ENCODE measurements at regions not wholly inside any gene's neighbourhood (a gene's known extent, or its start where the extent isn't known, plus 50 kb on each side); places are given as distances from the start of the nearest gene placed in this dataset.

DNA sequence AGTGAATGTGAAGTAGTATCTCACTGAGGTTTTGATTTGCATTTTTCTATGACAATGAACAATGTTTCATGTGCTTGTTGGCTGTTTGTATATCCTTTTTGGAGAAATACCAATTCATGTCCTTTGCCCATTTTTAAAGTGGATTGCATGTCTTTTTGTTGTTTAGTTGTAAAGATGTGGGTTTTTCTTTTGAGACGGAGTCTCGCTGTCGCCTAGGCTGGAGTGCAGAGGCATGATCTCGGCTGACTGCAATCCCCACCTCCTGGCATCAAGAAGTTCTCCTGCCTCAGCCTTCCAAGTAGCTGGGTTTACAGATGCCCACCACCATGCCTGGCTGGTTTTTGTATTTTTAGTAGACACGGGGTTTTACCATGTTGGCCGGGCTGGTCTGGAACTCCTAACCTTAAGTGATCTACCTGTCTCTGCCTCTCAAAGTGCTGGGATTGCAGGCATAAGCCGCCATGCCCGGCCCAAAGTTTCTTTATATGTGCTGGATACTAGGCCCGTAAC is 236.7 kb downstream of the MYCN start:
- ChIA-PET CTCF (no interaction called here), POLR2A (no interaction called here)
- Histone ChIP-seq H3K4me1 (ENCODE audit: control insufficient read depth in 2 of 2, insufficient read depth in 2 of 2, low read length in 2 of 2) (no peaks in the 10 kb centered on the region), H3K27me3 (replicated peaks in 1 of 4; ENCODE audit: control extremely low read depth in 1 of 4, control insufficient read depth in 3 of 4, insufficient read depth in 4 of 4, low read length in 3 of 4) (no peaks in the 10 kb centered on the region), H2AFZ (ENCODE audit: insufficient read depth, low read depth, low read length, poor library complexity, severe bottlenecking) (no peak overlapping the region), H3K9ac (ENCODE audit: low read length) (no peak overlapping the region), H3K9me3 (ENCODE audit: control extremely low read depth in 1 of 3, control insufficient read depth in 2 of 3, insufficient read depth in 1 of 3, low read length in 2 of 3) (peaks cover 0 to 2% (median 0%) of the 10 kb centered on the region in 3 donors), H3K79me2 (ENCODE audit: control insufficient read depth, insufficient read depth, low read length) (no peaks in the 10 kb centered on the region), H4K20me1 (ENCODE audit: control insufficient read depth, insufficient read depth, low read length, poor library complexity, severe bottlenecking) (no peaks in the 10 kb centered on the region), H3K27ac (ENCODE audit: low read length in 2 of 2) (no peak overlapping the region), H3K36me3 (replicated peaks in 1 of 2; ENCODE audit: control extremely low read depth in 1 of 2, control insufficient read depth in 1 of 2, extremely low read depth in 1 of 2, insufficient read depth in 2 of 2, low read length in 1 of 2) (no peaks in the 10 kb centered on the region), H3K4me2 (replicated peaks; ENCODE audit: low read depth, low read length, poor library complexity, severe bottlenecking) (no peak overlapping the region), H3K4me3 (ENCODE audit: control extremely low read depth in 1 of 5, extremely low read depth in 1 of 5, insufficient read depth in 1 of 5, low read depth in 2 of 5, low read length in 4 of 5) (no peak overlapping the region)
- Mint-ChIP-seq H3K9me3 (ENCODE audit: insufficient read depth) (no peaks in the 10 kb centered on the region), H3K27ac (no peak overlapping the region), H3K27me3 (peaks cover 6% of the 10 kb centered on the region), H3K4me1 (no peaks in the 10 kb centered on the region), H3K4me3 (no peak overlapping the region)
- WGBS (ENCODE audit: insufficient coverage): 73% methylated on average over 6 of the region's 9 CpGs
- intact Hi-C loops (cut with micrococcal nuclease): no loop called here
- ATAC-seq (ENCODE audit: low read depth) (no peak), DNase-seq (no peak)
- TF ChIP-seq EZH2 (IDR thresholded peaks at IDR 0.05; ENCODE audit: borderline replicate concordance, insufficient read depth, low read depth, low read length, poor library complexity, severe bottlenecking): no peak
- TF ChIP-seq, protein P1, sequence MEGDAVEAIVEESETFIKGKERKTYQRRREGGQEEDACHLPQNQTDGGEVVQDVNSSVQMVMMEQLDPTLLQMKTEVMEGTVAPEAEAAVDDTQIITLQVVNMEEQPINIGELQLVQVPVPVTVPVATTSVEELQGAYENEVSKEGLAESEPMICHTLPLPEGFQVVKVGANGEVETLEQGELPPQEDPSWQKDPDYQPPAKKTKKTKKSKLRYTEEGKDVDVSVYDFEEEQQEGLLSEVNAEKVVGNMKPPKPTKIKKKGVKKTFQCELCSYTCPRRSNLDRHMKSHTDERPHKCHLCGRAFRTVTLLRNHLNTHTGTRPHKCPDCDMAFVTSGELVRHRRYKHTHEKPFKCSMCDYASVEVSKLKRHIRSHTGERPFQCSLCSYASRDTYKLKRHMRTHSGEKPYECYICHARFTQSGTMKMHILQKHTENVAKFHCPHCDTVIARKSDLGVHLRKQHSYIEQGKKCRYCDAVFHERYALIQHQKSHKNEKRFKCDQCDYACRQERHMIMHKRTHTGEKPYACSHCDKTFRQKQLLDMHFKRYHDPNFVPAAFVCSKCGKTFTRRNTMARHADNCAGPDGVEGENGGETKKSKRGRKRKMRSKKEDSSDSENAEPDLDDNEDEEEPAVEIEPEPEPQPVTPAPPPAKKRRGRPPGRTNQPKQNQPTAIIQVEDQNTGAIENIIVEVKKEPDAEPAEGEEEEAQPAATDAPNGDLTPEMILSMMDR (IDR thresholded peaks at IDR 0.05): no peak

DNA sequence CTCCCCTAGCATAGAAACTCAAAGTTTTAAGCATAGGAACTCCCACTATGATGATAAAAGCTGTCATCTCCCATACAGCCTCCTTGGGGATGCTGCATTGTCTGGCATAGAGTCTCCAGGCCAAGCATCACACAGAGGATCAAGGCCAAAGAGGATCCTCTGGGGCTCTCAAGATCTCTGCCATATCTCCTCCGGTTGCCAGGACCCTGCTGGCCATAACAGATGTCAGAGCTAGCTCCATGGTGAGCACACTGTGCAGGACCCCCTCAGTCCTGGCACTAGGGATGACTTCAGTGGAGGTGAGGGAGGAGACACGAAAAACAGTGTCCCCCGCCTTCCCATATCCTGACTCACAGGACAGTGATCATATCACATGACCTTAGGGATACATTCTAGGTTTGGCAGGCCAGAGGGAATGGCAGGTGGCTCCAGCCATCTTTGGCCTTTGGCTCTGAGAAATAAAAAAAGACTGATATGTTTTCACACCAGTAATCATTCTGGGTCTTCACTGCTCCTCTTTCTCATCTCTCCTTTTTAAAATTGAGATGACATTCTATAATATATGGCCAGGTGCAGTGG is 235.0 kb downstream of the MYCN start:
- no peak overlapping the region for H3K9ac ChIP-seq (ENCODE audit: low read length)
- H3K27ac ChIP-seq (ENCODE audit: low read length in 2 of 2): no peak overlapping the region
- H3K4me1 ChIP-seq (ENCODE audit: control insufficient read depth in 2 of 2, insufficient read depth in 2 of 2, low read length in 2 of 2): no peaks in the 10 kb centered on the region
- H3K4me3 ChIP-seq (ENCODE audit: control extremely low read depth in 1 of 5, extremely low read depth in 1 of 5, insufficient read depth in 1 of 5, low read depth in 2 of 5, low read length in 4 of 5): no peak overlapping the region
- DNase-seq (no peak), ATAC-seq (ENCODE audit: low read depth) (no peak)
- no peaks in the 10 kb centered on the region for H3K27me3 Mint-ChIP-seq
- no CpG with 5 or more reads among the region's 3 CpGs for WGBS (ENCODE audit: insufficient coverage)
- no peaks in the 10 kb centered on the region for H3K9me3 Mint-ChIP-seq (ENCODE audit: insufficient read depth)
- POLR2A ChIA-PET: no interaction called here
- H3K4me1 Mint-ChIP-seq: no peaks in the 10 kb centered on the region
- TF ChIP-seq EZH2 (IDR thresholded peaks at IDR 0.05; ENCODE audit: borderline replicate concordance, insufficient read depth, low read depth, low read length, poor library complexity, severe bottlenecking): no peak
- TF ChIP-seq, protein P1 (IDR thresholded peaks at IDR 0.05): no peak
- CTCF ChIA-PET: no interaction called here
- intact Hi-C loops (cut with micrococcal nuclease): no loop called here
- no peaks in the 10 kb centered on the region for H3K79me2 ChIP-seq (ENCODE audit: control insufficient read depth, insufficient read depth, low read length)
- no peaks in the 10 kb centered on the region for H4K20me1 ChIP-seq (ENCODE audit: control insufficient read depth, insufficient read depth, low read length, poor library complexity, severe bottlenecking)
- no peak overlapping the region for H3K4me3 Mint-ChIP-seq
- no peak overlapping the region for H3K27ac Mint-ChIP-seq
- H3K9me3 ChIP-seq (ENCODE audit: control extremely low read depth in 1 of 3, control insufficient read depth in 2 of 3, insufficient read depth in 1 of 3, low read length in 2 of 3): peaks cover 0 to 2% (median 0%) of the 10 kb centered on the region in 3 donors
- H3K4me2 ChIP-seq (replicated peaks; ENCODE audit: low read depth, low read length, poor library complexity, severe bottlenecking): no peak overlapping the region
- no peaks in the 10 kb centered on the region for H3K27me3 ChIP-seq (replicated peaks in 1 of 4; ENCODE audit: control extremely low read depth in 1 of 4, control insufficient read depth in 3 of 4, insufficient read depth in 4 of 4, low read length in 3 of 4)
- H3K36me3 ChIP-seq (replicated peaks in 1 of 2; ENCODE audit: control extremely low read depth in 1 of 2, control insufficient read depth in 1 of 2, extremely low read depth in 1 of 2, insufficient read depth in 2 of 2, low read length in 1 of 2): no peaks in the 10 kb centered on the region
- no peak overlapping the region for H2AFZ ChIP-seq (ENCODE audit: insufficient read depth, low read depth, low read length, poor library complexity, severe bottlenecking)

Data from B cell (primary cell).